ENCODE measurements at regions not wholly inside any gene's neighbourhood (a gene's known extent, or its start where the extent isn't known, plus 50 kb on each side); places are given as distances from the start of the nearest gene placed in this dataset.

- H3K4me3 Mint-ChIP-seq = no peak overlapping the region
- no peak for TF ChIP-seq CTCF (conservative IDR thresholded peaks at IDR 0.05)
- no peak for DNase-seq (ENCODE audit: low read depth, low spot score)
- H3K4me1 Mint-ChIP-seq = no peaks in the 10 kb centered on the region
- no peak overlapping the region for H3K27ac Mint-ChIP-seq (ENCODE audit: unreplicated experiment)
- peaks cover 10% of the 10 kb centered on the region for H3K9me3 Mint-ChIP-seq
- no peaks in the 10 kb centered on the region for H3K27me3 Mint-ChIP-seq (ENCODE audit: low read depth)
- H3K36me3 Mint-ChIP-seq (ENCODE audit: low read depth) = peaks cover 3% of the 10 kb centered on the region
These were observed 224.0 kb downstream of the MYLK4 start for GRCh38 chr6:2526766-2527165.

- no peak overlapping the region for H3K27ac Mint-ChIP-seq (ENCODE audit: unreplicated experiment)
- H3K9me3 Mint-ChIP-seq = peaks cover 9% of the 10 kb centered on the region
- no peak overlapping the region for H3K4me3 Mint-ChIP-seq
- H3K4me1 Mint-ChIP-seq = no peaks in the 10 kb centered on the region
- no peaks in the 10 kb centered on the region for H3K27me3 Mint-ChIP-seq (ENCODE audit: low read depth)
- no peak for TF ChIP-seq CTCF (conservative IDR thresholded peaks at IDR 0.05)
- peaks cover 3% of the 10 kb centered on the region for H3K36me3 Mint-ChIP-seq (ENCODE audit: low read depth)
- DNase-seq (ENCODE audit: low read depth, low spot score) = no peak
These were observed 226.6 kb downstream of the MYLK4 start for GRCh38 chr6:2524090-2524489.

GRCh38 chr6:2523061-2523460 lies 227.7 kb downstream of the MYLK4 start:
- DNase-seq (ENCODE audit: low read depth, low spot score) = no peak
- Mint-ChIP-seq H3K36me3 (ENCODE audit: low read depth) (peaks cover 3% of the 10 kb centered on the region), H3K27ac (ENCODE audit: unreplicated experiment) (no peak overlapping the region), H3K27me3 (ENCODE audit: low read depth) (no peaks in the 10 kb centered on the region), H3K9me3 (peaks cover 9% of the 10 kb centered on the region), H3K4me3 (no peak overlapping the region), H3K4me1 (no peaks in the 10 kb centered on the region)
- TF ChIP-seq CTCF (conservative IDR thresholded peaks at IDR 0.05) = no peak

GRCh38 chr6:2522521-2522920 lies 228.2 kb downstream of the MYLK4 start:
- Mint-ChIP-seq H3K9me3 (peaks cover 9% of the 10 kb centered on the region), H3K27me3 (ENCODE audit: low read depth) (no peaks in the 10 kb centered on the region), H3K4me1 (no peaks in the 10 kb centered on the region), H3K27ac (ENCODE audit: unreplicated experiment) (no peak overlapping the region), H3K36me3 (ENCODE audit: low read depth) (peaks cover 3% of the 10 kb centered on the region), H3K4me3 (no peak overlapping the region)
- no peak for TF ChIP-seq CTCF (conservative IDR thresholded peaks at IDR 0.05)
- DNase-seq (ENCODE audit: low read depth, low spot score) = no peak

- Mint-ChIP-seq H3K27me3 (ENCODE audit: low read depth) (no peaks in the 10 kb centered on the region), H3K36me3 (ENCODE audit: low read depth) (no peaks in the 10 kb centered on the region), H3K27ac (ENCODE audit: unreplicated experiment) (no peak overlapping the region), H3K4me3 (no peak overlapping the region), H3K9me3 (peaks cover 6% of the 10 kb centered on the region), H3K4me1 (peaks cover 4% of the 10 kb centered on the region)
- TF ChIP-seq CTCF (conservative IDR thresholded peaks at IDR 0.05) = no peak
- no peak for DNase-seq (ENCODE audit: low read depth, low spot score)
These were observed 232.8 kb downstream of the MYLK4 start for GRCh38 chr6:2517855-2518473.

All from neural crest cell (in vitro differentiated cells).